ENCODE measurements at regions not wholly inside any gene's neighbourhood (a gene's known extent, or its start where the extent isn't known, plus 50 kb on each side); places are given as distances from the start of the nearest gene placed in this dataset.

DNA sequence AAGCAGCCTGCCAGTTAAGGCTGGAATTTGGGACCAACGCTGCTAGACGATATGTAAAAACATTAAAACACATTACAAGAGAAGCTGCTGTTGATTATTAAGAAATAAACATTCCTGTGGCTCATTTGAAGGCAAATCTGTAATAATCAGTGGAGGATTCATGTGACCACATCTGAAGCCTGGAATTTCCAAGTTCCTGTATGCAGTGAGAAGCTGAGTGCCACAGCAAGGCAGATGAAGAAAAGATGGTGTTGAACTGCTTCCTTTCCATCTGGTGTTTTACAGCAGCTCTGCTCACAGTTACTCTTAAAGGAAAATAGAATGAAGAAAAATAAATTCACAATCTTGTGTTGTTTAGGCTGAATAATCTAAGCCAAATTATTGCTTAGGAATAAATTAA lies 139.3 kb upstream of the ROBO2 start:
- no peak for DNase-seq (ENCODE audit: insufficient read length, low spot score)
- no peak for FAIRE-seq
- TF ChIP-seq, protein P1, sequence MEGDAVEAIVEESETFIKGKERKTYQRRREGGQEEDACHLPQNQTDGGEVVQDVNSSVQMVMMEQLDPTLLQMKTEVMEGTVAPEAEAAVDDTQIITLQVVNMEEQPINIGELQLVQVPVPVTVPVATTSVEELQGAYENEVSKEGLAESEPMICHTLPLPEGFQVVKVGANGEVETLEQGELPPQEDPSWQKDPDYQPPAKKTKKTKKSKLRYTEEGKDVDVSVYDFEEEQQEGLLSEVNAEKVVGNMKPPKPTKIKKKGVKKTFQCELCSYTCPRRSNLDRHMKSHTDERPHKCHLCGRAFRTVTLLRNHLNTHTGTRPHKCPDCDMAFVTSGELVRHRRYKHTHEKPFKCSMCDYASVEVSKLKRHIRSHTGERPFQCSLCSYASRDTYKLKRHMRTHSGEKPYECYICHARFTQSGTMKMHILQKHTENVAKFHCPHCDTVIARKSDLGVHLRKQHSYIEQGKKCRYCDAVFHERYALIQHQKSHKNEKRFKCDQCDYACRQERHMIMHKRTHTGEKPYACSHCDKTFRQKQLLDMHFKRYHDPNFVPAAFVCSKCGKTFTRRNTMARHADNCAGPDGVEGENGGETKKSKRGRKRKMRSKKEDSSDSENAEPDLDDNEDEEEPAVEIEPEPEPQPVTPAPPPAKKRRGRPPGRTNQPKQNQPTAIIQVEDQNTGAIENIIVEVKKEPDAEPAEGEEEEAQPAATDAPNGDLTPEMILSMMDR (IDR thresholded peaks at IDR 0.05; ENCODE audit: insufficient read depth, missing control alignments): no peak

DNA sequence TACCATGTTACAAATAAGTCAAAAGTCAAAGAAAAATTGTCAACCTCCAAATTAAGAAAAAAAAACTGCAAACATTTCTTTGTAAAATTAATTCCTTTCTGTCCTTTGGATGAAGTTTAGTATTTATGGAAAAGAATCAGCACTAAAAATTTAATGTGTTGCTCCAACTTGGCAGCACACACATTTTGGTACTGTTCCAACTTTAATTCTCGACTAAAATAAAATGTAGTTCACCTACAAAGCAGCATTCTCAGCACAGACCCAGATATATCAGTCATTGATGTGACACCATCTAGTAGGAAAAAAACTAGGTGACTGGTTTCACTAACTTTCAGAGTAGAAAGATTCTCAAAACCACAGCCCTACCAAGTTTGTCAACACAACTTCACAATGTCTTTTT lies 131.7 kb upstream of the ROBO2 start:
- FAIRE-seq (no peak), DNase-seq (ENCODE audit: insufficient read length, low spot score) (no peak)
- TF ChIP-seq, protein P1 (IDR thresholded peaks at IDR 0.05; ENCODE audit: insufficient read depth, missing control alignments): no peak

DNA sequence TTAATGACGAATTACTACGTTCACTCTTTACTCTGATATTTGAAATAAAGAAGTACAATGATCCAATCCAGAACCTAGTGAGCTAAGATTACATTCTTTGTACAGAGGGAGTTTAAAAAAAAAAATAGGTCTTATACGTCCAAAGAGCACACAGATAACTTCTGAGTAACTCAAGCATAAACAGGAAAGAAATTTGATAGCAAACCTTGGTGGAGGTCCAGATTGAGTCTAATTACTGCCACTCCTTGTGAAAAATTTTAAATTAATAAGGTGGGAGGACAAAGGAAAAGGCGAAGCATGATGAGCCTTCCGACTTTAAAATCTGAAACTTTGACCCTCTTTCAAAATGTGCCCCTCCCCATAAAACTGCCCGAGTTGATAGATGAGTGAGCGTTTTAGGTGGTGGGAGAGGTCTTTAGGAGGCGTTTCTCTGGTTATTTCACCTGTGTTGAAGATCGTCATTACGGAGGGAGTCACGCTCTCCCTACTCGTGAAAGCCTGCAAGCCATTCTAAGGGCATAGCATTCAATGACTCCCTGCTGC lies 127.0 kb upstream of the ROBO2 start:
- DNase-seq (ENCODE audit: insufficient read length, low spot score): no peak
- TF ChIP-seq, protein P1 (IDR thresholded peaks at IDR 0.05; ENCODE audit: insufficient read depth, missing control alignments): no peak
- no peak for FAIRE-seq

DNA sequence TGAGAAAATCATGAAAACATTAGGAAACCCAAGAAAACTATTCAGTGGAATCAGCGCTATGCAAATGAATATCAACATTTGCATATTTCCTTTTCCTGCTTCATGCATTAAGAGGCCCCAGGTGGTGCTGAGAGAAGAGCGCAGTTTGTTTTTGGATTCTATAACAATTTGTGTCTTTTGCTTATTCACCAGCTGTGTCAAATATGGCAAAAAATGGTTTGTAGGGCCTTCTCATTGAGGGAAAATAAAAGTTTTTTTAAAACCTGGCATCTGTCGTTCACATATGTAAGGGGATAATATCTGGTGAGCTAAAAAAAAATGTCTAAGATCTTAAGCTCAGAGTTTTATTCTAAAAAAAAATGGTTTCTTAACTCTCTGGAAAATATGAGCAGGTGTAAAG lies 122.5 kb upstream of the ROBO2 start:
- FAIRE-seq (no peak), DNase-seq (ENCODE audit: insufficient read length, low spot score) (no peak)
- TF ChIP-seq, protein P1 (IDR thresholded peaks at IDR 0.05; ENCODE audit: insufficient read depth, missing control alignments): no peak

DNA sequence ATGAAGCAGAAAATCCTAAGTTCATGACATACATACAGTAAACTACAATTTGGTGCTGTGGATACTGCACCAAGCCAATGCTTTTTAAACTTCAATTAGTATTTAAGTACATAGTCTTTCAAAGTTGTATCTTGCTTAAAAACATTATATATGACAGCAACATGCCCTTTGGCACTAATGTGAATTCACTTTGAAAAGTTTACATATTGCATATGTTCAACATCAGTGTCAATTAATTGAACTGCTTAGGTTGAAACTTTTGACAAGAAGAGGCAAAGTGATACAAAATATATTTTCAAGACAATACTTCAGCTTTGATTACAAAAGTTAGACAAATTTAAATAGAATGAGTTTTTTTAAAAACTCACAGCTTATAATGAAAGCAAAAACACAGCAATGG lies 119.4 kb upstream of the ROBO2 start:
- no peak for FAIRE-seq
- DNase-seq (ENCODE audit: insufficient read length, low spot score): no peak
- TF ChIP-seq, protein P1 (IDR thresholded peaks at IDR 0.05; ENCODE audit: insufficient read depth, missing control alignments): no peak

DNA sequence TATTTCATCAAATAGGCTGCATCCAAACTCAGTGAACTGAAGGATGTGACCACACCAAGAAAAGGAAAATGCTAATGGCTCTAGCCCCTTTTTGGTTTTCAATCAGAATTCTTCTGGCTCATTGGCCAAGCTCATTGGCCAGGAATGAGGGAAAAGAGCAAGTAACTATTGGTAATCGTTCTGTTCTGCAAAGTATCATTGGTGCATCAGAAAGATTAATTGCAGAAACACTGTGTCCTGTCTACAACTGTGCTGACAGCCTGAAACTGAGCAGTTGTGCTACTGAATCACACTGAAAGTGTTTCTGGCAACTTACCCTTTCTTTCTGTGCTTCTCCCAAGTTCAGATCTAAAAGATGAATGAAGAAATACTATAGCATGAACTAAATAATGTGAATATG lies 116.4 kb upstream of the ROBO2 start:
- TF ChIP-seq, protein P1 (IDR thresholded peaks at IDR 0.05; ENCODE audit: insufficient read depth, missing control alignments): no peak
- DNase-seq (ENCODE audit: insufficient read length, low spot score) (no peak), FAIRE-seq (no peak)

DNA sequence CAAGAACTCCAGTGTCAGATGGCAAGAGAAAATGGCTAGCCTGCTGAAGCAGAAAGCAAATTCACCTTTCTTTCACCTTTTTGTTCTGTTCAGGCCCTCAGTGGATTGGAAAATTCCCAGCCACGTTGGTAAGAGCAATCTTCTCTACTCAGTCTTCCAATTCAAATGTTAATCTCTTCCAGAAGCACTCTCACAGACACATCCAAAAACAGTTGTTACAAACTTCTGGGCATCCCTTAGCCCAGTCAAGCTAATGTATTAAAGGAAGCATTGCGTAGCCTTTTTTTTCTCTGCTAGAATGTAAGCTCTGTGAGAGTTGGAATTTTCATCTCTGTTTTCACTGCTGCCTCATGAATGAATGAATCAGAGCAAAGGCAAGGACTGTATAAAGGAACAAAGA lies 109.2 kb upstream of the ROBO2 start:
- no peak for FAIRE-seq
- TF ChIP-seq, protein P1 (IDR thresholded peaks at IDR 0.05; ENCODE audit: insufficient read depth, missing control alignments): no peak
- no peak for DNase-seq (ENCODE audit: insufficient read length, low spot score)

Measured in D721Med (cell line).